ENCODE measurements at regions not wholly inside any gene's neighbourhood (a gene's known extent, or its start where the extent isn't known, plus 50 kb on each side); places are given as distances from the start of the nearest gene placed in this dataset.
"Not testable (repeated sequence)": the region's sequence is repeated elsewhere in the genome, so short reads cannot be mapped to it uniquely, and the experiment has no call there.

DNA sequence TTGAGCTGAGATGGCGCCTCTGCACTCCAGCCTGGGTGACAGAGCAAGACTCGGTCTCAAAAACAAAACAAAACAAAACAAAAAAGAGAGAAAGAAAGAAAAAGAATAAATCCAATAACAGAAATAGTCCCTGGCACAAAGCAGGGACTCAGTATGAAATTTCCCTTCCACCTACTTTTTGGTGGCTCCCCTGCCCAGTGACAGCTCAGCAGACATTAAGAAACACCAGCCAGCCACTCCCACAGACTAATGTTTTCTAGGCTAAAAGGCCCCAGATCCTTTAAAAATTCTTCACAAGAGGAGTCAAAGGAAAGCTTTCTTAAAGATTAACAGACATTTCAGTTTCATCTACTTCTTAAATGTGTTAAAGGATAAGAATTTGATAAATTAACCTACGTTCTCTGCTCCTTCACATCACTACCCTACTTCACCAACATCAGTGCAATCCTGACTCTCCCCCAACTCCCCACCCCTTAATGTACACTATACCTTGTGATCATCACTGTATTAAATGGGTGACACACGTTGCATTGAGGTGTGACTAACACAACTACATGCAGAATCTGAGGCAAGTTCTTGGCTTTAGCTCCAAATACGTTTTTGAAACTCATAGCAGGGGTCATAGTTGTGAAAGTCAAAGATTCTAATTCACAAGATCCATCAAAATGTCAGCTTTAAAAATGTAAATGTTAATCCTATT is 114.5 kb upstream of the CAV2 start:
- no peak for FAIRE-seq

DNA sequence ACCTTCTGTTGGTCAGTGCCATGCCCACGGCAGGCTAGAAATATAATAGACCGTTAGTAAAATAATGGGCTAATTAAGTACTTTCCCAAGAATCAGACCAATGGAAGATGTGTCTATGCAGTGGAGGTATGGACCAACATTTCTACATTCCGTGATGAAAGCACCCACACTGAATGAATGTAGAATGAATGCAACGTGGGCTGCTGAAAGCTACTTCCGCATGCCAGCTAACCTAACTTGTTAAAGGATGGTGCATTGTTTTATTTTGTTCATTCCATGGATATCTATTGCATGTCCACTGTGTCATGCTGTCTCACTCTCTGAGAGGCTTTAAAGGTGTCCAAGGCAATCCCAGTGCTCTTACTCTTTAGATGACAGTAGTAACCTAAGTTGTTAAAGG is 112.9 kb upstream of the CAV2 start:
- no peak for FAIRE-seq

DNA sequence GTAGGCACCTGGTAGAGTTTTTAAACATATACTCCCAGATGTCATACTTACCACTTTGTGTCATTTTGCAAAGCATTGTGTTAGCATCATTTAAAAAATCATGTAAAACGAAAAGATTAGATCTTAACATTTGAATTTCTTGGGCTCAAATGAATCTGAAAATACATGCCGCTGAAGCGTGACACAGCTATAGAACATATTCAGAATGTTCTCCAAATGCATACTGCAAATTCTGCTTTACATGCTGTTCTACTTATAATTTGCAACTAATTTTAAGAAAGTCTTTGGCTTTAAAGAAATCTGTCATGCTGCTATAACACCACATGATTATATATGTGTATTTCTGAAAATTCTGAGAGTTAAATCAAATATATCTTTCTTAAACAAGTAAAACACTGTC is 109.2 kb upstream of the CAV2 start:
- FAIRE-seq = no peak

DNA sequence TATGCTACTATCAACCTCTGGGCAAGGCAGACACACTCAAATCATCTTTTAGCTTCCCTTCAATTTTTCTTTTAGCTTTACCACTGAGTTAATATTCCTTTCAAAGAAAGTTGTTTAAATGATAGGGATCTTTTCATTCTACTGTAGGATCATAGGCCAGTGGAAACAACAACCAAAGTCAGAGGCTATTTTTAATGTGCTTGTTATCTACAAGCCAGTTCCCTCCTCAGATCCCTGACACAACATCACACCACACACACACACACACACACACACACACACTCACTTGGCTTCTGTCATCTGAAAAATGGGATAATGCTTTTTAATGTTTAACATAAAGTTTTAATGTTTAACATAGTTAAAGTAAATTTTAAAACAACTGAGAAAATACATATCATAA is 106.7 kb upstream of the CAV2 start:
- FAIRE-seq = no peak

DNA sequence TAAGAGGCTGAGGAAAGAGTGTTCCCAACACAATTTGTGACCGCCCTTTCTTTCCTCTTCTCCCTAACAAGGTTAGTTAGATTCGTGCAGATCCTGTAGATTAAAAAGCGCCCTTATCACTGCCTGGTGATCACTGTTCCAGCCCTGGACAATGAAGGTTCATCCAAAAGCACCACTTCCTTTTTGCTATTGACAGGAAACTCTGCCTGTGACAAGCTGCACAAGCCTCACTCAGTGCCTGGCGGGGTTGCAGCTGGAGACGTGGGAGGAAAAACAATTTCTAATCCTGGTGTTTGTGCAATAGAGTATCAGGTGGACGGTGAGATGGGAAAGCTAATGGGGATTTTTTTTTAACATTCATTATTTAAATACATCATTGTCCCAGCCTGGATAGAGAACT is 105.9 kb upstream of the CAV2 start:
- no peak for FAIRE-seq

DNA sequence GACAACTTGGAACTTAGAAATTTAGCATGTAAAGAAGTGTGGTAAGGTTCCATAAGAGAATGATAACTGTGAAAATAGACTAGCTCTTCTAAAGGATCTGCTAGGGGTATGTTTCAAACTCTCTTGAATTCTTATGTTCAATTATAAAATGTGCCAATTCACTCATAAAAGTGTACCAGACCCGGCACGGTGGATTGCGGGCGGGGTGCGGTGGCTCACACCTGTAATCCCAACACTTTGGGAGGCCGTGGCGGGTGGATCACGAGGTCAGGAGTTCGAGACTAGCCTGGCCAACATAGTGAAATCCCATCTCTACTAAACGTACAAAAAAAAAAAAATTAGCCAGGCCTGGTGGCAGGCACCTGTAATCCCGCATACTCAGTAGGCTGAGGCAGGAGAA is 105.4 kb upstream of the CAV2 start:
- FAIRE-seq = no peak

DNA sequence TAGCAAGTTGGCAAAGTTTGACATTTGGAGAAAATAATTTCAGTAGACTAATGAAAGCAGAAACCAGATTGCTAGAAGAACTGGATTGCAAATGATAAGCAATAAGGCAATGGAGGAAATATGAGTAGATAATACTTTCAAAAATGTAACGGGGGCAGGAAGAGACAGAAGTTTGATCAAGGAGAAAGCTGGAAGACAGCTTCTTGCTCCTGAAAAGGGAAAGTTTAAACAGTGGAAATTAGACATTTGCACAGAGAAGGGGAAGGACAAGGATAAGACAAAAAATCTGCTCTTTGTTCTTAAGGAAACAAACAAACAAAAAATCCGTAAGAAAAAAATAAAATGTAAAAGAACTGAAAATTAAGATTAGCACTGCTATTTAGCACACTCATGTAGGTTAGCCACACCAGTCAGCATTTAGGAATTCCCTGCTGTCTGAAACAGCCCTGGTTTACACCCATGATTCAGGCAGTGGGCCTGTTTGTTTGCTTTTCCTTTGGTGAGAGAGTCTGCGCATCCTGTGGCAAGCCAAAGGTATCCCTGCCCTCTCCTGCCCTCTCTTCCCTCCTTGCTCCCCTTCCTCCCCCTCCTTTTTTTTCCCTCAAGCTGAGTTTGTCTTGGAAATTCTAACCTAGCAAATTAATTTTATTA is 104.3 kb upstream of the CAV2 start:
- no peak for FAIRE-seq

DNA sequence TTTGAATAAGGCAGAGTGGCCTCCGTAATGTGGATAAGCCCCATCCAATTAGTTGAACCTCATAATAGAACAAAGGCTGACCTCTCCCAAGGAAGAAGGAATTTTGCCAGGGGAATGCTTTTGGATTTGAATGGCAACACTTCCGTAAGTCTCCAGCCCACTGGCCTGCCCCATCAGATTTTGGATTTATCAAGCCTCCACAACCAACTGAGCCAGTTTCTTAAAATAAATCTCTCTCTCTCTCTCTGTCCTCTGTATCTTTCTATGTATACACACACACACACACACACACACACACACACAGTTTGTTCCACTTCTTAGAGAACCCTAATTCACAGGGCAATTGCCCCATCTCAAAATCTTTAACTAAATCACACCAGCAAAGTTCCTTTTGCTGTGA is 100.9 kb upstream of the CAV2 start:
- FAIRE-seq = no peak

DNA sequence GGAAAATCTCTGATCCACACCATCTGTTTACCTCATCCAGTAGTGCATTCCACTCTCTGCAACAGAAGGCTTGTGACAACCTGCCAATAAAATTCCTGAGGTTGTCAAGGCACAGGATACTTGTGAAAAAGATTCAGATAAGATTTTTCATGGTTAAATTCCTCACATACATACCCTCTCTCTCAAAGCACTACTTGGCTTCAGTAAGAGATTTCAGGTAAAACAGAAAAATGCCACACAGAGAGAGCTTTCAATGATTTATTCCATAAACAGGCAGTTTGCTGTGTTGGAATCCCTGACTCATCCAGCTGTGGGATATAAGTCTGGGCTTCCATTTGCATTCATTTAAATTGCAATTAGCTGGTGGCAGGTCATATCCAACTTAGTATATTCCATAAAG is 99.7 kb upstream of the CAV2 start:
- FAIRE-seq = no peak

DNA sequence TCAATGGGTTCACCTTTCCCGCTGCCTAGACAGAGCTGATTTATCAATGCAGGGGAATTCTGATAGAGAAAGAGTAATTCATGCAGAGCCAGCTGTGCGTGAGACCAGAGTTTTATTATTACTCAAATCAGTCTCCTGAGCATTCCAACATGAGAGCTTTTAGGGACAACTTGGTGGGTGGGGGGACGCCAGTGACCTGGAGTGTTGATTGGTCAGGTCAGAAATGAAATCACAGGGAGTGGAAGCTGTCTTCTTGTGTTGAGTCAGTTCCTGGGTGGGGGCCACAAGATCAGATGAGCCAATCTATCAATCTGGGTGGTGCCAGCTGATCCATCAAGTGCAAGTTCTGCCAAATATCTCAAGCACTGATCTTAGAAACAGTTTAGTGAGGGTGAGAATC is 99.0 kb upstream of the CAV2 start:
- FAIRE-seq = no peak

DNA sequence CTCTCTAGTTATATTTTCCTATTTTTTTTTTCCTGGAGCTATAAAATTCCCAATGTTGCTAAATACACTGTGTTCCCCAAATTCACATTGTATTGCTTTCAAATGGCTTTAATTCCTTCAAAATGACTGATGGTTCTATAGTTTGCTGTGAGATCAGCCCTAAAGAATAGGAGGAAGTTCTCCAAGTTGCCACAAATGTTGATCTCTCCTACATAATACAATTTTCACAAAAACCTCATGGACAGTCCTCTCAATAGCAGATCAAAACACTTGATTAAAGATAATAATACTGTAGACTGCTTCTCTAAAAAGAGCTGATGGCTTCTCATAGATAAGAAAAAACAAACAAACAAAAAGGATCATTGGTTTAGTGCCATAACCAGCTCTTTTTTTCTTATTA is 97.8 kb upstream of the CAV2 start:
- no peak for FAIRE-seq

DNA sequence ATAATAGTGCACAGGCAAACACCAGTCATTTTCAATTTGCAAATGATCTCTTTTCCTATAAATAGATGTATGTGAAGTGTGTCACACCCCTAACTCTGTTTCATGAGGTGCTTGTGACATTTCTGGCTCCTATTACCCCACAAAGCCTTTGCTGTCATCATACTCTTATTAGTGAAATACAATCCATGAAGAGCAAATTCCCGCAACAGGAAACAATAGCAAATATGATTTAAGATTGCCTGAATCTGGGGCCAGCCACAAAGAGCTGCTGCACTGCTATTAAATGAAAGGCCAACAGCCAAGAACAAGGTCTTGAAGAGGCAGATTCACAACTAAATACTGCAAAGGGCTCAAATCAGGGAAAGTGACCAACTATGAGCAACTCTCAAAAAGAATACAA is 96.3 kb upstream of the CAV2 start:
- FAIRE-seq = no peak

DNA sequence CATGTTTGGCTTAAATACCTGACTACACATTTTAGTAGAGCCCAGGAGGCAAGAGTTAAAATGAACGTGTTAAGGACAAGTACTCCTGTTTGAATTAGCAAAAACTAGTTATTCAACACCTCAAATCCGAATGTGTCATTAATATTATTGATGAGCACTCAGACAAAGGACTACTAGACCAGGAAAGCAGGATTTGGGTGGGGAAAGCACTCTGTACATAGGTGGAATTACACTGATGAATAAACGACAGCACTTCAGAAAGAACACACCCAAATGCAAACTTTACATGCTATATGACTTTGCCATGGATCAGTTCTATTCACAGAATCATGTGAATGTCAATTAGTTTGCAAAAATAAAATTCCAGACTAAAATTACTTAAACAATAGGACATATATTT is 95.1 kb upstream of the CAV2 start:
- FAIRE-seq = no peak

DNA sequence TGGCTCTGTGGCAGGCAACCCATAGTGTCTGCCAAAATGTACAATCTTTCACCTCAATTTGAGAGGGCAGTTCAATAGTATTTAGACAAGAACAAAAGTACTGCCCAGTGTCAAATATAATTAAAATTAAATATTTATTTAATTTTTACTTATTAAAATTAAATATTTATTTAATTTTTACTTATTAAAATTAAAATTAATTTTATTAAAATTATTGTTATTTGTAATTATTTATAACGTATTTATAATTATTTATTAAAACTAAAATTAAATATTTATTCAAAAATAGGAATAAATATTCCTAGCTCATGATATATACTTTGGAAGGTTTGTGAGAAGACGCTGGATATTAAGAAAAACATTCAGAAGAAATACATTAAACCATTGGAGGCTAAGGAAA is 93.7 kb upstream of the CAV2 start:
- peak; percentile 97 for FAIRE-seq

DNA sequence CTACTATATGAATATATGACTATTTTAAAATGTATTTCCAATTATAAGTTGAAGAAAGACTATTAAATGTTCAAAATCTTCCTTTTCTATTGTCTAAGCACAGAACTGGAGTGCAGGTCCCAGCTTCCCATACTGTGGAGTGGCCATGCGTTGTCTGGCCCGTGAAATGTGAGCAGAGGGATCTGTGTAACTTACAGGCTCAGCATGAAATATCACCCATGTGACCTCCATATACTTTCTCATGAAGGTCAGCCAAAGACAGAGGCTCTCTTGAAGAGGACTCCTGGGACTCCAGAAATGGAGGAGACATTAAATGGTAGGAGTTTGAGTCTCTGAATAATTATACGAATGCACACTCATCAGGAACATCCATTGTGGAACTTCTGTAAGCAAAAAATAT is 92.4 kb upstream of the CAV2 start:
- no peak for FAIRE-seq

DNA sequence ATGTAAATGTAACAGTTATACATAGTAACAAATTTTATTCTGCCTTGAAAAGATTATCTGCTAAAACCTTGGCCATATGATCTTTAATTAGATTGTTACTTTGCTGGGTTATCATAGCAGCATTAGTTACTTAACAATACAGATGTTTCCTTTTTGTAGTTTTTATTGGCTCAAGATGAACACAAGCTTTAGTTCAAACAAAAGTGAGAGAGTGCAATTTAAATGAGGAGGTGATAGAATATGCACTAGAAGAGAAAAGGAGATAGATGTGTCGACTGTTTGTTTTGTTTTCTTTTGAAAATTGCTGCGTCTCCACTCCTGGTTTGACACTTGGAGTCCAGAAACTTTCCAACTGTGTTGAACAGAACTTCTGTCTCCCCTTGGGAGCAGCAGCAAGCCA is 91.4 kb upstream of the CAV2 start:
- FAIRE-seq = no peak

DNA sequence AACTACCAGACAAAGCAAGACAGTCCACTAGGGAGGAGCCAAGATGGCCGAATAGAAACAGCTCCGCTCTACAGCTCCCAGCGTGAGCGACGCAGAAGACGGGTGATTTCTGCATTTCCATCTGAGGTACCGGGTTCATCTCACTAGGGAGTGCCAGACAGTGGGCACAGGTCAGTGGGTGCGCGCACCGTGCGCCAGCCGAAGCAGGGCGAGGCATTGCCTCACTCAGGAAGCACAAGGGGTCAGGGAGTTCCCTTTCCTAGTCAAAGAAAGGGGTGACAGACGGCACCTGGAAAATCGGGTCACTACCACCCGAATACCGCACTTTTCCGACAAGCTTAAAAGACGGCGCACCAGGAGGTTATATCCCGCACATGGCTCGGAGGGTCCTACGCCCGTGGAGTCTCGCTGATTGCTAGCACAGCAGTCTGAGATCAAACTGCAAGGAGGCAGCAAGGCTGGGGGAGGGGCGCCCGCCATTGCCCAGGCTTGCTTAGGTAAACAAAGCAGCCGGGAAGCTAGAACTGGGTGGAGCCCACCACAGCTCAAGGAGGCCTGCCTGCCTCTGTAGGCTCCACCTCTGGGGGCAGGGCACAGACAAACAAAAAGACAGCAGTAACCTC is 90.6 kb upstream of the CAV2 start:
- not testable (repeated sequence) for FAIRE-seq

DNA sequence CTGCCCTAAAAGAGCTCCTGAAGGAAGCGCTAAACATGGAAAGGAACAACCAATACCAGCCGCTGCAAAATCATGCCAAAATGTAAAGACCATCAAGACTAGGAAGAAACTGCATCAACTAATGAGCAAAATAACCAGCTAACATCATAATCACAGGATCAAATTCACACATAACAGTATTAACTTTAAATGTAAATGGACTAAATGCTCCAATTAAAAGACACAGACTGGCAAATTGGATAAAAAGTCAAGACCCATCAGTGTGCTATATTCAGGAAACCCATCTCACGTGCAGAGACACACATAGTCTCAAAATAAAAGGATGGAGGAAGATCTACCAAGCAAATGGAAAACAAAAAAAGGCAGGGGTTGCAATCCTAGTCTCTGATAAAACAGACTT is 88.8 kb upstream of the CAV2 start:
- not testable (repeated sequence) for FAIRE-seq

DNA sequence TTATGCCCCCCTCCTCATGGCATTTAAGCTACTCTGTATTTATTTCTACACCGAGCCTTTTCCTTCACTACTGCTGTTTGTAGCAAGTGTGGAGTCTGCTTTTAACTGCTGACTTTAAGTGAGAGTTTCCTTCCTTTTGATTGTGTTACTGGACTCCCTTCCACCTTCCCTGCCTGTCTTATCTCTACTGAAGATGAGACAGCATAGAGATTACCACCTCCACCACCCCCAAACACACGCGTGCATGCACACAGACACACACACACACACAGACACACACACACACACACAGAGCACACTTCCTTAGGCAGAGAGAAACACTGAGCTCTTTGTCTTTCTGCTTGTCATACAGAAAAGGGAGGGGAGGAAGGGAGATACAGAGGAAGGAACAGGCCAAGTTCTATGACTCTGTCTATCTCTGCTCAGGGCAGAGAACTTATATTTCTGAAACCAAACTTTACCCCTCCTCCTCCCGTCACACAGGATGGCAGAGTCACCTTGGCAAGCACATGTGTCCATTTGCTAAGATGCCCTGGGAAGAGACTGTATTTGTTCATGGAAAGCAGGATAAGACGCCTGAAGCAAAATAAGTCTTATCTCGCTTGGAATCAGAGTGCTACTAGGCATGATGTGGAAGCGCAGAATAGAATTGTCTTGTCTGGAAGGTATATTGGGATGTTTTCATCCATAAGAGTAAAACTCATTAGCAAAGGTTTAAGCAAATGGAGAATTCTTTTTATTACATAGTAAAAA is 81.8 kb upstream of the CAV2 start:
- FAIRE-seq = no peak

DNA sequence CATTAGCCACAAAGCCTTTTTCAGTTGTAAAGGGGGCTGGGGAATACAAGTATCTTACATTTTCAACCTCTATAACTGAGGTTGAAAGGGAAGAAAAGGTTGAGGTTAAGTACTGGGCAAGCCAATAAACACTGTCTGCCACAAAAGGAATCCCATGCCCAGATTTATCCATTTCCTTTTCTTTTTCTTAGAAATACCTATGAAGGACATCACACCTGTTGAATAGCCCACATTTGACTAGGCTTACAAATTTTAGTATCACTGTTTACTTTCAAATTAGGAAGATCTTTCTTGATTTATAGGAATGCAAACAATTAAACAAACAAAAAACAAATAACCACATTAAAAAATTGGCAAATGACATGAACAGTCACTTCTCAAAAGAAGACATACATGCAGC is 81.0 kb upstream of the CAV2 start:
- FAIRE-seq = no peak

DNA sequence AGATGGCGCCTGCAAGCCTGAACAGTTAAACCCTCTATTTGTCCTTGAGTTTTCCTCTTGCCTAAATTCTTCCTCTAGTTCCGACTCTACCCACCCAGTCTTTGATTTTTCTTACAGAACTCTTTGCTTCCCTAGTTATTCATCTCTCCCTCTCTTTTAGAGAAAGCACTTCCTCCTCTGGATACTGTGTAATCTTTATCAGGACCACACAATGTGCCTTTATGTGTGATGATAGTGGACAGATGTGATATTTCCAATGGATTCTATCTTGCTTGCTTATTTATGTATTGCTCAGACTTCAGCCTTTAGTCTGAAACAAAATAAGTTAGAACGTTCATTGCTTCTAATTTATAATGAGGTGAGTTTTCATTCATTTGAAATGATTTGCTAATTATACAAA is 79.5 kb upstream of the CAV2 start:
- no peak for FAIRE-seq

DNA sequence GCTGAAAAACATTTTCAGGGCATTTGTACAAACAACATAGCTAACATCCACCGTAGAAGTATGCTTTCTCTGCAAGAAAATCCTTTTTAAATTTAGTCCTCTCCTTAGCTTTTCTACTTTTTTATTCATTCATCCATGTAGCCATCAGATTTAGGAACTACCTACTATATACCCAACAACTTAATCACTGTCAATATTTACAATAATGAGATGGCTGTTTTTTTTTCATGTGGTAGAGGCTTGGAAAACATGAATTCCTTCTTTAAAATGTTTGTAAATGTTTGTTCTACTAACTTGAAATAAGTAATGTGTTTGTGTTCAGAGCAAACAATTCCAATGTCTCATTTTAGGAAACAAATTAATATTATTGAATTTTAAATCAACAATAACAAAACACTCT is 78.2 kb upstream of the CAV2 start:
- no peak for FAIRE-seq

DNA sequence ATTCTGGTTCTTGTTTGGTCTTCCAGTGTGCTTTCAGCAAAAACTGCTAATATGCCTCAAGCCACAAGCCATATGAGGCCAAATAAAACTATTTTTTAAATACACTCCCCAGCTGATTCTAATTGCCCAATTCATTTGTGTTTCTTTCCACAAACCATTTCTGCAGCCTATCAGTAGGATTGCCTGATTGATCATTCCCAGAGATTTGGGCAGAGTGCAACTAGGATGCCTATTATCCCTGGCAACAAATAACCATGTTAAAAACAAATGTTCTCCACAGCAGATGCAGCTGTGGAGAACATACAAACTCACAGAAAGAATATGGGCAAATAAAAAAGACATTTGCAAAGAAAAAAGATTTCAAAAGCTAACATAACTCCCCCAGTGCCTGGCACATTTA is 76.9 kb upstream of the CAV2 start:
- FAIRE-seq = no peak

DNA sequence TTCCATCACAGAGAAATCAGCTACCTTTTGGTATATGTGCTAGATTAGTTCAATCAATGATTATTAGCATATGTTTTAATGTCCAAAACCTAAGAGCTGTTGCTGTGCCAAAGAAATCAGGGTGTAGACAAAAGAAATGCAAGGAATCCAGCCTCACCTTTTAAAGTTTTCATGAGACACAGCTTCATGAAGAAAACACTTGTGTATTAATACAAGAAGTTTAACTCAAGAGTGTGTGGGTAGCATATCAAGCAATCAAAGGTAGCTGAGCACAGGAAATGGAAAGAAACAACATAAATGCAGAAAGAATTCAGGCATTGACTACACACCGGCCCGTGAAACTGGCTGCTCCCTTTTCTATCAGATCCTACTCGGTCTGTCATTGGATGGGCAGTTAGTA is 76.0 kb upstream of the CAV2 start:
- FAIRE-seq = no peak

All from G401.6 (cell line).